NT2/D1 (cell line): ENCODE measurements at regions not wholly inside any gene's neighbourhood (a gene's known extent, or its start where the extent isn't known, plus 50 kb on each side); places are given as distances from the start of the nearest gene placed in this dataset.

Experiments used
- DNase-seq: peaks from one replicate; pipeline ENCODE4 v3.0.0-alpha.2; 2011; ENCODE audit warnings: low read depth, low spot score
- H3K27me3 ChIP-seq: 2 replicates; pipeline ENCODE4 v1.6.0; 2011; ENCODE audit warnings: mild to moderate bottlenecking; ENCODE audit not compliant: insufficient read length, insufficient read depth
- H3K36me3 ChIP-seq: 2 replicates; pipeline ENCODE4 v1.6.1; 2011; ENCODE audit warnings: mild to moderate bottlenecking, low read length, mixed read lengths; ENCODE audit not compliant: insufficient read depth, insufficient read length
- H3K4me1 ChIP-seq: 2 replicates; pipeline ENCODE4 v1.5.1; 2011; ENCODE audit not compliant: insufficient read depth, insufficient read length
- H3K4me3 ChIP-seq: 2 replicates; pipeline ENCODE4 v1.5.1; 2011; ENCODE audit warnings: low read depth; ENCODE audit not compliant: insufficient read length
- H3K9ac ChIP-seq: 2 replicates; pipeline ENCODE4 v1.6.0; 2011; ENCODE audit warnings: low read depth; ENCODE audit not compliant: insufficient read length
- H3K9me3 ChIP-seq: 2 replicates; pipeline ENCODE4 v1.5.1; 2011; ENCODE audit warnings: mild to moderate bottlenecking, low read length; ENCODE audit not compliant: insufficient read depth
- SUZ12 ChIP-seq: IDR thresholded peaks from 2 replicates; pipeline ENCODE4 v1.6.1; 2011; ENCODE audit not compliant: insufficient read length, insufficient read depth; ENCODE audit errors: extremely low read depth
- YY1 ChIP-seq: IDR thresholded peaks from 2 replicates; pipeline ENCODE4 v1.6.1; 2011; ENCODE audit not compliant: insufficient read length, insufficient read depth
- ZNF274 ChIP-seq: IDR thresholded peaks from 2 replicates; pipeline ENCODE4 v1.6.1; 2011; ENCODE audit warnings: mild to moderate bottlenecking, low read depth, low read length

DNA sequence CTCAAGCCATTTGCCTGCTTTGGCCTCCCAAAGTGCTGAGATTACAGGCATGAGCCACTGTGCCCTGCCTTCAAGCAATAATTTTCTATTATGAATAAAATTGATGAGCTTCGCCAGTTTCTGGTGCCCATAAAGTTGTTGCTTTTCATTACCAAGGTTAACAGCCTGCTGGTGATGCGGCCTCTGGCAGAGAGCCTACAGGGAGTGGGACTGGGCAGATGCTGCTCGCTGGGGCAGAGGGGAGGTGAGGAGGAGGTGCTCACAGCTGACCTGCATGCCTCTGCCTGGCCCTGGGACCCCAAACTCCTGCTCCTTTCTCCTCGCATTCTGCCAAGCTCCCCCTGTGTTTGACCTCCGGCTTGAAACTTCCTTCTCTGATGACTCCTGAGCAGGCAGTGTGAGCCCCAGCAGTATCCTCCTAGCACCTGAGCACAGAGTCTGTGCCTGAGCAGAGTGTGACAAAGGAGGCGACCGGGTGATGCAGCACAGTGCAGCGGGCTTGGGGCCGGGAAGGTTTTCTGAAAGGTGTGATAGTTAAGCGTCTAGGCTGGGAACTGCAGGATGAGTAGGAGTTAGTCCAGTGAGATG is 56.1 kb upstream of the B3GAT1 start:
- TF ChIP-seq SUZ12 (no peak), YY1 (no peak), ZNF274 (no peak)
- no peak overlapping the region for H3K4me3 ChIP-seq
- H3K4me1 ChIP-seq = peaks cover 2% of the 10 kb centered on the region
- peaks cover 4% of the 10 kb centered on the region for H3K27me3 ChIP-seq
- H3K36me3 ChIP-seq = no peaks in the 10 kb centered on the region
- H3K9ac ChIP-seq = no peak overlapping the region
- peaks cover 3% of the 10 kb centered on the region; the same call in 1 of the 2 replicates for H3K9me3 ChIP-seq
- no peak for DNase-seq

DNA sequence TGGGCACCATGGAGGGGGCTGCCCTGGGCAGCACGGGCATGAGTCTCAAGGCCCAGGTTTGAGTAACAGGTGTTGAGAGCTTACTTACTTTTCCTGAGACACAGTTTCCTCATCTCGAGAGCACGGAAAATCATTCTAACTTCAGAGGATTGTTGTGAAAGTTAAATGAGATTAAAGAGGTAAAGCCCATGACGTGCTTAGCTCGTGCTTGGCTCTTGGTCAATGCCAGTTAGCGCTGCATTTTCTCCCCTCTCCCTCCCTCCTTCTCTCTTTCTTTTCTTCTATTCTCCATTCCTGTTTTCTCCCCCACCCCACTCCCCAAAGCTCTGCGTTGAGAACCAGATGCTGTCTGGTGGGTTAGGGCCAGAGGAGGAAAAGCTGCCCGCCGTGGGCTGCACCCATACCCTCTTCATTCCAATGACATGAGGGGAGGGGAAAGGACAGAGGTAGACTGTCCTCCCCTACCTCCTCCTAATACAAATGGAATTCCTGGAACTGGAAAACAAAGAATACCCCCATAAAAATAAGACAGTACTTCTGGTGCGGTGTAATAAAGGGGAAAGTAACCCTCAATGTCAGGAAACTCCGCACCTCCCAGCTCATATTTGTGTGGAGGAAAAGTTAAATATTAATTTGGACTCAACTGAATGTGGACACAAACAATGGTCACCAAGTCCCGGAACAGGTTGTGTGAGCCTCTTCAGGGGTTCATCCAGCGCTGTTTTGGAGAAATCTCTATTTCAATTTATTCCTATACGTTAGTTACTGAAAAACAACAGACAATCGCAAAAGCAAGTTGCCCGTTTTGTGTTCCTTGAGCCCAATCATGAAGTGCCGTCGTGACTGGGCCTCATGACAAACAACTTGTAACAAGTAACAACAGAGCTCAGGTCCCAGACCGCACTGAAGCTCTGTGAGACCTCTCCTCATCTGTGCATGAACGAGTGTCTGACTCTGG is 54.8 kb upstream of the B3GAT1 start:
- peaks cover 3% of the 10 kb centered on the region; the same call in 1 of the 2 replicates for H3K9me3 ChIP-seq
- TF ChIP-seq SUZ12 = no peak
- no peak for TF ChIP-seq ZNF274
- TF ChIP-seq YY1 = no peak
- H3K36me3 ChIP-seq = no peaks in the 10 kb centered on the region
- H3K27me3 ChIP-seq = peaks cover 4% of the 10 kb centered on the region
- no peak overlapping the region for H3K9ac ChIP-seq
- no peak for DNase-seq
- no peak overlapping the region for H3K4me3 ChIP-seq
- H3K4me1 ChIP-seq = peaks cover 2% of the 10 kb centered on the region

DNA sequence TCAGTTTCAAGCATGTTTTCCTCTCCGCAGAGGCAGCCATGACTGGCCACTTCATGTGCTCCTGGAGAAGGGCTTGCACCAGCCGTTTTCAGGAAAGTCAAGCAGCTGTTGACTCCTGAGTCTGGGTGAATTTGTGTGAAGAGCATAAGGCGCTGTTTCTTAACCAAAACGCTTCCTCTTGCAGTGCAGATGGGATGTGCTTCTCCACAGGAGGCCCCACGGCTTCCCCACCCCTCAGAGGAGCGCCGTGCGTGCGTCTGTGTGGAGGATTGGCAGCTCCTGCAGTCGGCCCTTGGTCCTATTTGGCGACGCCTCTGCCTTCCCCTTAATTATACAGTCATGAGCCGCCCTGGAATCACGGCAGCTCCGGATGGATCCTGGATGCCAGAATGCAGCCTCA is 54.1 kb upstream of the B3GAT1 start:
- no peak overlapping the region for H3K4me3 ChIP-seq
- no peak for TF ChIP-seq YY1
- H3K27me3 ChIP-seq = peaks cover 4% of the 10 kb centered on the region
- H3K36me3 ChIP-seq = no peaks in the 10 kb centered on the region
- H3K4me1 ChIP-seq = peaks cover 2% of the 10 kb centered on the region
- H3K9ac ChIP-seq = no peak overlapping the region
- no peak for DNase-seq
- peaks cover 3% of the 10 kb centered on the region; the same call in 1 of the 2 replicates for H3K9me3 ChIP-seq

- no peak for DNase-seq
- no peak overlapping the region for H3K4me3 ChIP-seq
- TF ChIP-seq YY1 (no peak), SUZ12 (no peak), ZNF274 (no peak)
- H3K27me3 ChIP-seq = peaks cover 4% of the 10 kb centered on the region
- H3K9me3 ChIP-seq = peaks cover 3% of the 10 kb centered on the region; the same call in 1 of the 2 replicates
- peaks cover 2% of the 10 kb centered on the region for H3K4me1 ChIP-seq
- no peaks in the 10 kb centered on the region for H3K36me3 ChIP-seq
- H3K9ac ChIP-seq = no peak overlapping the region
Observed at GRCh38 chr11:134464981-134465730, 53.1 kb upstream of the B3GAT1 start.

- DNase-seq = no peak
- Histone ChIP-seq H3K9ac (no peak overlapping the region), H3K27me3 (peaks cover 4% of the 10 kb centered on the region), H3K4me3 (no peak overlapping the region), H3K4me1 (peaks cover 2% of the 10 kb centered on the region), H3K36me3 (no peaks in the 10 kb centered on the region), H3K9me3 (no peaks in the 10 kb centered on the region)
- TF ChIP-seq ZNF274 = no peak
- TF ChIP-seq YY1 = no peak
- no peak for TF ChIP-seq SUZ12
Observed at GRCh38 chr11:134464196-134464595, 52.2 kb upstream of the B3GAT1 start.

DNA sequence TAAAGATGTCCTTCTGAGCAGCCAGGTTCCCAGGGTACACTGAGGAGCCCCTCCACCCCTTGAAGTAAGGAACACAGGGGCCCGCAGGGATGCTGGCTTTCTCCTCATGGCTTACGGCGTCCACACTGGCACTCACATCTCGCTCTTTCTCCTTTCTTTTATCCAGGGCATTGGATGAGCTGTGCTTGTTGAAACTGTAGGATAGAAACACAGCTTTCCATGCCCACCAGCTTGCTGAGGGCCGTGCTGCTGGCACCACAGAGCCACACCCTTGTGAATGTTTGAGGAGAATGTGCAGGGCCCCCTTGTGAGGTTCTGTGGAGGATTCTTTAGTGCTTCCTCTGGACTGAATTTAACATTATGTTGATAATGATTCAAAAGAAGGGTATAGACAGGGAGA is 51.7 kb upstream of the B3GAT1 start:
- H3K9ac ChIP-seq = no peak overlapping the region
- DNase-seq = no peak
- no peaks in the 10 kb centered on the region for H3K9me3 ChIP-seq
- TF ChIP-seq ZNF274 (no peak), SUZ12 (no peak), YY1 (no peak)
- H3K4me1 ChIP-seq = peaks cover 2% of the 10 kb centered on the region
- H3K36me3 ChIP-seq = no peaks in the 10 kb centered on the region
- H3K27me3 ChIP-seq = peaks cover 4% of the 10 kb centered on the region
- no peak overlapping the region for H3K4me3 ChIP-seq
